GM19351 (cell line): ENCODE measurements at regions not wholly inside any gene's neighbourhood (a gene's known extent, or its start where the extent isn't known, plus 50 kb on each side); places are given as distances from the start of the nearest gene placed in this dataset.
"Not testable (repeated sequence)": the region's sequence is repeated elsewhere in the genome, so short reads cannot be mapped to it uniquely, and the experiment has no call there.

ENCODE experiments used
- ATAC-seq: cut with Tn5 transposase; IDR thresholded peaks from one replicate; pipeline ENCODE4 v1.9.1; 2021; ENCODE audit warnings: mild to moderate bottlenecking, moderate library complexity; ENCODE audit not compliant: unreplicated experiment

DNA sequence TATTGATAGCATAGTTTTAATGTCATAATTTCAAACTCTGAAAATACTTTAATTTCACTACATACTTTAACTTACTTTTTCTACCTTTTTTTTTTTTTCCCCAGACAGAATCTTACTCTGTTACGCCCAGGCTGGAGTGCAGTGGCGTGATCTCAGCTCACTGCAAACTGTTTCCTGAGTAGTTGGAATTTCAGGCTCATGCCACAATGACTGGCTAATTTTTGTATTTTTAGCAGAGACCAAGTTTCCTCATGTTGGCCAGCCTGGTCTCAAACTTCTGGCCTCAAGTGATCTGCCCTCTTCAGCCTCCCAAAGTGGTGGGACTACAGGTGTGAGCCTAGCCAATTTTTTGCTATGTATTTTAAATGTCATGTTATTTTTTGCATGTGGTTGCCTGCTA, 741.6 kb downstream of the TRAM1L1 start:
- ATAC-seq = no peak

DNA sequence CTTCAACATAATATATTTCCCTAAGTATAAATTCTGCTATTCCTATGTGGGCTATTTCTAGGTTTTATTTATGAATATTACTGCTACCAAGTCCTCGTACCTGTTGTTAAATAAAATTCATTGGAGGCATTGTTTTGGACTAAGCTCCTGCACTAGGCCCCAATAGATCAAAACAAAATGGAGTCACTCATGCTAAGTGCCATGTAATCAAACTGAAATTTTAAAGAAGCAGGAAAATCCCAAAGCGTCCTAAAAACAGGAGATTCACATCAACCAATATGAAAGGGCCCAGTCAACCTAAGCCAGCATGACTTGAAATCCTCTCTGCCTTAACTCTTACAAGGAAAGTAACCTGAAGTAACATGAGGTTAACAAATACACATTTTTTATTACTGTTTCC, 743.2 kb downstream of the TRAM1L1 start:
- ATAC-seq = no peak

DNA sequence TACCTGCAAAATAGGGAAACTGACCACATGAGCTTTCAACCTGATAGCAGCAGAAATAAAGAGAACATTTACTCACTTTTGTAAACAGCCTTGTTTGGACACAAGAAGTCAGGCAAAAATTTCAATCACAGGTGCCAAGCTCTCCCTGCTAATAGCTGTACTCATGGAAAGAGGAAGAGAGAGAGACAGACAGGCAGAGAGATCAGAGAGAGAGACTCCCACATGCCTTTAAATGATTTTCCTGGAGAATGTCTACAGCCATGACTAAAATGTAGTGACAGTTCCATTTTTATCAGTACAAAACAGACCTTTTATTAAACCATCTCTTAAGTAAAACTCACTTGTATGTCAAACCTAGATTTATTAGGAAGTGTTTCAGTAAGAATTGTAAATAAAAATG, 752.9 kb downstream of the TRAM1L1 start:
- no peak for ATAC-seq

DNA sequence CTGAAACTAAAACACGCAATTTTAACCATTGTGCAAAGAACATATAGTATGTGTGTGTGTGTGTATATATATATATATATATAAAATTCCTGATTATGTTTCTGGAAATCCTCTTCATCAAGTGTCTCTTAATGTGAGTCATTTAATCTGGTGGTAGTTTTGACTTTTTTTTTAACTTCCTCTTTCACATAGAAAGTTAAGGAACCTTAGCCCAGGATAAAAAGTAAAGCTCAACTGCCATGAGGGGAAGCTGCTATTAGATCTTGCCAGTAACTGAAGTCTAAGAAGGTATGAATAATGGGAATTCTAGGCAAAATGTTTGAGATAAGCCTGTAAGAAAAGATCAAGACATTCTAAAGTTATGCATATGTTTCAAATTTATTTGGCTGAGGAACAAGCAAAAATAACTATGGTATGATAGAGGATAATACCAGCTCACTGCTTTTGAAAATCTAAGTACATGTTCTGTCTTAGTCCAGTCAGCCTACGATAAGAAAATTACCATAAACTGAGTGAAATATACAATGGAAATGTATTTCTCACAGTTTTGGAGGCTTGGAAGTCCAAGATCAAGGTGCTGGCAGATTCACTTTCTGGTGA, 757.0 kb downstream of the TRAM1L1 start:
- ATAC-seq = no peak

DNA sequence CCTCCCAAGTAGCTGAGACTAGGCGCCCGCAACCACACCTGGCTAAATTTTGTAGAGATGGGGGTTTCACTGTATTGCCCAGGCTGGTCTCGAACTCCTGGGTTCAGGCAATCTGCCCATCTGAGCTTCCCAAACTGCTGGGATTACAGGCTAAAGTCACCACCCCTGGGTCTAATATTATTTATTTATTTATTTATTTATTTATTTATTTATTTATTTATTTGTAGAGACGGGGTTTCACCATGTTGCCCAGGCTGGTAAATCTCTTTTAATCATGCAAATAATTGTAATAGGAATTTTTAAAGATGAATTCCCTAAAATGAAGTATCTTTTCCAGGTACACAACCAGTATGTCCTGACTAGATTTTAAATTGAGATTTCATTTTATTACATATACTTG, 761.8 kb downstream of the TRAM1L1 start:
- ATAC-seq = no peak

GRCh38 chr4:116321471-116321870, 763.9 kb downstream of the TRAM1L1 start:
- no peak for ATAC-seq

GRCh38 chr4:116320859-116321258, 764.5 kb downstream of the TRAM1L1 start:
- ATAC-seq = no peak

DNA sequence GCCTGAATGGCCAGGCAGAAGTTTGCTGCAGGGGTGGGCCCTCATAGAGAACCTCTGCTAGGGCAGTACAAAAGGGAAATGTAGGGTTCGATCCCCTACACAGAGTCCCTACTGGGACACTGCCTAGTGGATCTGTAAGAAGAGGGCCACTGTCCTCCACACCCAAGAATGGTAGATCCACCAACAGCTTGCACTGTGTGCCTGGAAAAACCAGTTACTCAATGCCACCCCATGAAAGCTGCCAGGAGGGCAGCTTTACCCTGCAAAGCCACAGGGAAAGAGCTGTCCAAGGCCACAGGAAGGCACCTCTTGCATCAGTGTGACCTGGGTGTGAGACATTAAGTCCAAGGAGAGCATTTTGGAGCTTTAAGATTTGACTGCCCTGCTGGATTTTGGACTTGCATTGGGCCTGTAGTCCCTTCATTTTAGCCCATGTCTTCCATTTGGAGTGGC, 781.6 kb downstream of the TRAM1L1 start:
- no peak for ATAC-seq

DNA sequence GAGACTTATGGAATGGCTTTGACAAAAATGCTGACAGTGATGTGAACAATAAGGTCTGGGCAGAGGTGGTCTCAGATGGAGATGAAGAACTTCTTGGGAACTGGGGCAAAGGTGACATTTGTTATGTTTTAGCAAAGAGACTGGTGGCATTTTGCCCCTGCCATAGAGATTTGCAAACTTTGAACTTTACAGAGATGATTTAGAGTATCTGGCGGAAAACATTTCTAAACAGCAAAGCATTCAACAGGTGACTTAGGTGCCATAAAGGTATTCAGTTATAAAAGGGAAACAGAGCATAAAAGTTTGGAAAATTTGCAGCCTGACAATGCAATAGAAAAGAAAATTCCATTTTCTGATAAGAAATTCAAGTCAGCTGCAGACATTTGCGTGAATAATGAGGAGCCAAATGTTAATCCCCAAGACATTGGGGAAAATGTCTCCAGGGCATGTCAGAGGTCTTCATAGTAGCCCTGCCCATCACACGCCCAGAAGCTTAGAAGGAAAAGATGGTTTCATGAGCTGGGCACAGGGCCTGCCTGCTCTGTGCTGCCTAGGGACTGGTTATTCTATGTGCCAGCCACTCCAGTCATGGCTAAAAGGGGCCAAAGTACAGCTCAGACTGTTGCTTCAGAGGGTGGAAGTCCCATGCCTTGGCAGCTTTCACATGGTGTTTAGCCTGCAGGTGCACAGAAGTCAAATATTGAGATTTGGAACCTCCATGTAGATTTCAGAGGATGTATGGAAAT, 782.2 kb downstream of the TRAM1L1 start:
- no peak for ATAC-seq

- ATAC-seq = no peak
Observed at GRCh38 chr4:116275006-116275405, 810.4 kb downstream of the TRAM1L1 start.

- no peak for ATAC-seq
Observed at GRCh38 chr4:116272336-116272735, 813.0 kb downstream of the TRAM1L1 start.

GRCh38 chr4:116260931-116261330, 824.4 kb downstream of the TRAM1L1 start:
- ATAC-seq = not testable (repeated sequence)

DNA sequence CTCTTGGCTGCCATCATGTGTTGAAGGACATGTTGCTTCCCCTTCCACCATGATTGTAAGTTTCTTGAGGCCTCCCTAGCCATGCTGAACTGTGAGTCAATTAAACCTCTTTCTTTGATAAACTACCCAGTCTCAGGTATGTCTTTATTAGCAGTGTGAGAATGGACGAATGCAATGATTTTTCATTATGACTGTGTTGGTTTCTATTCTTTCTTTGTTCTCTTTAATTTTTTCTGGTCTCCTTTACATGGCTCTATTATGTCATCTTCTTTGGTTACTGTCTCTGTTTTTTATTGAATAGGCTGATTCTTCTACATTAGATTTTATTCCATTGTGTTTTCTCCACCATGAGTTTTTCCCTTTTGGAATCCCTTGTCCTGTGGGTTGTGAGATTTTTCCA, 840.6 kb downstream of the TRAM1L1 start:
- no peak for ATAC-seq

- ATAC-seq = no peak
Observed at GRCh38 chr4:116243431-116243830, 841.9 kb downstream of the TRAM1L1 start.

DNA sequence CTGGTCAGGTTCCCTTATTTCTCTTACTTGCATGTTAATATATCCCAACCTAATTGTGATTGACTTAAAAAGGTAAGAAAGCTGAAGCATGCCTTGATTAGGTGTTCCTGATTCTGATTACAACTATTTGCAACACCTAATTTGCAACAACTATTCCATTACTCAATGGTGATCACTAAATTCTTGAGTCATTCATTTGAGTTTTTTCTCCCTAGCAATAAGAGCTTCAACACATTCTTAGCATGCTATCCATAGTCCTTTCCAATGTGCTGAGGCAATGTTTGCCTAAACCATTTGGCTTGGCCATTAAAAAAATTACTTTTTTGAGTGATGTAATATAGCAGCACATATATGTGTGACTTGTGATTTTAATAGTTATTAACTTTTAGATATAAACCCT, 851.4 kb downstream of the TRAM1L1 start:
- ATAC-seq = no peak

DNA sequence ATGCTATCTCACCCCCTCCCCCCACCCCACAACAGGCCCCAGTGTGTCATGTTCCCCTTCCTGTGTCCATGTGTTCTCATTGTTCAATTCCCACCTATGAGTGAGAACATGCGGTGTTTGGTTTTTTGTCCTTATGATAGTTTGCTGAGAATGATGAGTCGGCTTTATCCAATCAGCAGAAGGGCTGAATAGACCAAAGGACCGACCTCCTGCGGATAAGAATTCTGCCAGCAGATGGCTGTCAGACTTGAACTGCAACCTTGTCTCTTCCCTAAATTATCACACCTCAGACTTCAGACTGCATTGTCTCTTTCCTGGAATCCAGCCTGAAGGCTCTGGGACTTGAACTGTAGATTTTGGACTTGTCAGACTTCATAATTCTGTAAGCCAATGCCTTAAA, 853.4 kb downstream of the TRAM1L1 start:
- ATAC-seq = not testable (repeated sequence)

DNA sequence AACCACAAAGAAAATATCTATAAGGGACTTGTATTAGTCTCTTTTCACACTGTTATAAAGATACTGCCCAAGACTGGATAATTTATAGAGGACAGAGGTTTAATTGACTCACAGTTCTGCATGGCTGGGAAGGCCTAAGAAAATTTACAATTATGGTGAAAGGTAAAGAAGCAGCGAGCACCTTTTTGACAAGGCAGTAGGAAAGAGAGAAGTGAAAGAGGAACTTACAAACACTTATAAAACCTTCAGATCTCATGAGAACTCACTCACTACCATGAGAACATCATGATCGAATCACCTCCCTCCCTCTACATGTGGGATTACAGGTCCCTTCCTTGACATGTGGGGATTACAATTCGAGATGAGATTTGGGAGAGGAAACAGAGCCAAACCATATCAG, 856.0 kb downstream of the TRAM1L1 start:
- ATAC-seq = no peak

GRCh38 chr4:116223040-116223732, 862.2 kb downstream of the TRAM1L1 start:
- ATAC-seq = no peak

GRCh38 chr4:116217781-116218180, 867.6 kb downstream of the TRAM1L1 start:
- no peak for ATAC-seq

DNA sequence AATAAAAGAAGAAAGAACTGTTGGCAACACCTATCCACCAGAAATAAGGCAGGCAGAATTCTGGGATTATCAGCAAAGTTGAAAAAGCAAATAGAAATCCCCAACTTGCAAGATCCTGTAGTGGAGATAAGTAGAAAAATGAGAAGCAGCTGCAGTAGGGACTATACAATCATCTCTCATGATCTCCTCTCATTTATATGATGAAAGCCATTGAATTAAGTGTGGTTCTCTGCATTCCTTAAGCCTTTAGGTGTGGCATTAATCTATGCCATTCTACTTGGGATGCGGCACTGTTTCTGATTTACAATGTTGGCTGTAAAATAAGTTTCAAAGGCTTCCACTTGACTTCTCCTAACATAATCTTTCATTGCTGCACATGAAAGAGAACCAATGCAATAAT, 869.8 kb downstream of the TRAM1L1 start:
- ATAC-seq = no peak

GRCh38 chr4:116202524-116202923, 882.9 kb downstream of the TRAM1L1 start:
- ATAC-seq = no peak

- no peak for ATAC-seq
Observed at GRCh38 chr4:116197317-116197809, 888.0 kb downstream of the TRAM1L1 start.
